ENCODE measurements at regions not wholly inside any gene's neighbourhood (a gene's known extent, or its start where the extent isn't known, plus 50 kb on each side); places are given as distances from the start of the nearest gene placed in this dataset.

- no peak for TF ChIP-seq TEAD4 (CRISPR knock-in tag; IDR thresholded peaks at IDR 0.05)
- no peak for TF ChIP-seq E2F4 (CRISPR knock-in tag; IDR thresholded peaks at IDR 0.05; ENCODE audit: borderline replicate concordance, low read depth)
Observed at GRCh38 chr10:88122145-88122544, 258.7 kb downstream of the PTEN start (continued).

- ChIA-PET POLR2A (no interaction called here), CTCF (interaction anchor here (0.6 kb wide), 1 partner anchor 8 kb away, joined by 4 read pairs; no protein-coding TSS in a partner anchor)
- H3K27ac Mint-ChIP-seq = no peak overlapping the region
- no peaks in the 10 kb centered on the region for H3K36me3 Mint-ChIP-seq
- peaks cover 3% of the 10 kb centered on the region; the same call in 1 of the 2 replicates for H3K9me3 Mint-ChIP-seq
- TF ChIP-seq JAZF1 (CRISPR knock-in tag; IDR thresholded peaks at IDR 0.05) (no peak), ZNF396 (CRISPR knock-in tag; IDR thresholded peaks at IDR 0.05; ENCODE audit: borderline replicate concordance) (no peak), ZNF281 (CRISPR knock-in tag; IDR thresholded peaks at IDR 0.05) (no peak), ZNF416 (CRISPR knock-in tag; IDR thresholded peaks at IDR 0.05) (no peak), STAT6 (CRISPR knock-in tag; conservative IDR thresholded peaks at IDR 0.05; ENCODE audit: low read depth) (no peak), RELA (CRISPR knock-in tag; IDR thresholded peaks at IDR 0.05; ENCODE audit: borderline replicate concordance) (no peak), ERG (CRISPR knock-in tag; IDR thresholded peaks at IDR 0.05) (no peak), GABPB1 (CRISPR knock-in tag; IDR thresholded peaks at IDR 0.05) (no peak), ZNF425 (CRISPR knock-in tag; conservative IDR thresholded peaks at IDR 0.05) (no peak), ARID4B (CRISPR knock-in tag; IDR thresholded peaks at IDR 0.05; ENCODE audit: borderline replicate concordance) (no peak), USF1 (CRISPR knock-in tag; IDR thresholded peaks at IDR 0.05) (no peak), AFF4 (CRISPR knock-in tag; IDR thresholded peaks at IDR 0.05; ENCODE audit: borderline replicate concordance) (no peak)
- peaks cover 4% of the 10 kb centered on the region for H3K4me1 Mint-ChIP-seq
- ATAC-seq = no peak
- H3K27me3 Mint-ChIP-seq (ENCODE audit: low read depth) = no peaks in the 10 kb centered on the region
- no peak for DNase-seq (ENCODE audit: low spot score)
- no peak overlapping the region for H3K4me3 Mint-ChIP-seq
Observed at GRCh38 chr10:88122576-88122975, 259.2 kb downstream of the PTEN start.
